ENCODE measurements at regions not wholly inside any gene's neighbourhood (a gene's known extent, or its start where the extent isn't known, plus 50 kb on each side); places are given as distances from the start of the nearest gene placed in this dataset.

DNA sequence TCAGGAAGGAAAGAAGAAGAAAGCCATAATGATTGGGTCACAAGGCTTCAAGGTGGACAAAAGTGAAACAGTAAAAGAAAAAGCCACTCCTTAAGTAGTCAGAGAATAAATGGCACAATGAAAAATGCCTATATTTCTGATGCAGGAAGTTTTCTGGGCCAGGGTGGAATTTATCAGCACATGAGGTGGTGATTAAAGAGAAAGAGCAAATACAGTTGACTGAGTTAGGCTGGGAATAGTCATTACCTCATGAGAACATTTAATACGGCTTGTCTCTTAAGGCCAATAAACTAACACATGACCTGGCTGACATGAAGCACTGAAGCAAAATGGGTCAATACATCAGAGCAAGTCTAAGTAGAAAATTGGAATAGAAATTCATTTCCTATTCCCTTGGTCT lies 499.7 kb downstream of the TMTC2 start:
- no peak for DNase-seq

GRCh38 chr12:83185241-83185640 lies 498.5 kb downstream of the TMTC2 start:
- DNase-seq = no peak
